ENCODE measurements at regions not wholly inside any gene's neighbourhood (a gene's known extent, or its start where the extent isn't known, plus 50 kb on each side); places are given as distances from the start of the nearest gene placed in this dataset.

- no peaks in the 10 kb centered on the region for H3K4me1 ChIP-seq
- H3K27me3 ChIP-seq: no peaks in the 10 kb centered on the region
- intact Hi-C loops (cut with DNase I; ENCODE audit: low total_unique reads): no loop called here
- TF ChIP-seq POLR2A (IDR thresholded peaks at IDR 0.05): no peak
- TF ChIP-seq POLR2AphosphoS5 (IDR thresholded peaks at IDR 0.05): no peak
- no peak for TF ChIP-seq EP300 (IDR thresholded peaks at IDR 0.05; ENCODE audit: low read depth)
- TF ChIP-seq, protein P1, sequence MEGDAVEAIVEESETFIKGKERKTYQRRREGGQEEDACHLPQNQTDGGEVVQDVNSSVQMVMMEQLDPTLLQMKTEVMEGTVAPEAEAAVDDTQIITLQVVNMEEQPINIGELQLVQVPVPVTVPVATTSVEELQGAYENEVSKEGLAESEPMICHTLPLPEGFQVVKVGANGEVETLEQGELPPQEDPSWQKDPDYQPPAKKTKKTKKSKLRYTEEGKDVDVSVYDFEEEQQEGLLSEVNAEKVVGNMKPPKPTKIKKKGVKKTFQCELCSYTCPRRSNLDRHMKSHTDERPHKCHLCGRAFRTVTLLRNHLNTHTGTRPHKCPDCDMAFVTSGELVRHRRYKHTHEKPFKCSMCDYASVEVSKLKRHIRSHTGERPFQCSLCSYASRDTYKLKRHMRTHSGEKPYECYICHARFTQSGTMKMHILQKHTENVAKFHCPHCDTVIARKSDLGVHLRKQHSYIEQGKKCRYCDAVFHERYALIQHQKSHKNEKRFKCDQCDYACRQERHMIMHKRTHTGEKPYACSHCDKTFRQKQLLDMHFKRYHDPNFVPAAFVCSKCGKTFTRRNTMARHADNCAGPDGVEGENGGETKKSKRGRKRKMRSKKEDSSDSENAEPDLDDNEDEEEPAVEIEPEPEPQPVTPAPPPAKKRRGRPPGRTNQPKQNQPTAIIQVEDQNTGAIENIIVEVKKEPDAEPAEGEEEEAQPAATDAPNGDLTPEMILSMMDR (IDR thresholded peaks at IDR 0.05): no peak
- no peak overlapping the region for H3K27ac ChIP-seq
- WGBS, 2 donors (ENCODE audit: low coverage in 1 of 2): 50 to 54% methylated on average over 2 to 8 of the region's 8 CpGs
- in situ Hi-C loops (cut with MboI; ENCODE audit: low pct_ligation_motif_present in 1 of 4, low pct_unique_long_range_greater_than_20kb in 1 of 4, low sequenced_read_pairs in 3 of 4): no loop called here
- H3K36me3 ChIP-seq: no peaks in the 10 kb centered on the region
- no peak for DNase-seq
- no peaks in the 10 kb centered on the region for H3K9me3 ChIP-seq
- H3K4me3 ChIP-seq: no peak overlapping the region
These were observed 314.1 kb downstream of the TCERG1L start for GRCh38 chr10:130997267-130998045.

- no peaks in the 10 kb centered on the region for H3K27me3 ChIP-seq
- DNase-seq: no peak
- in situ Hi-C loops (cut with MboI; ENCODE audit: low pct_ligation_motif_present in 1 of 4, low pct_unique_long_range_greater_than_20kb in 1 of 4, low sequenced_read_pairs in 3 of 4): no loop called here
- no peaks in the 10 kb centered on the region for H3K4me1 ChIP-seq
- TF ChIP-seq, protein P1 (IDR thresholded peaks at IDR 0.05): no peak
- TF ChIP-seq POLR2A (IDR thresholded peaks at IDR 0.05) (no peak), EP300 (IDR thresholded peaks at IDR 0.05; ENCODE audit: low read depth) (no peak)
- H3K4me3 ChIP-seq: no peak overlapping the region
- WGBS, 2 donors (ENCODE audit: low coverage in 1 of 2): 59% methylated on average over 5 of the region's 5 CpGs; no CpG with 5 or more reads in 1 of the 2 donors
- H3K36me3 ChIP-seq: no peaks in the 10 kb centered on the region
- intact Hi-C loops (cut with DNase I; ENCODE audit: low total_unique reads): no loop called here
- no peaks in the 10 kb centered on the region for H3K9me3 ChIP-seq
- H3K27ac ChIP-seq: no peak overlapping the region
These were observed 313.5 kb downstream of the TCERG1L start for GRCh38 chr10:130998046-130998435.

- H3K4me3 ChIP-seq: no peak overlapping the region
- no peaks in the 10 kb centered on the region for H3K9me3 ChIP-seq
- H3K27me3 ChIP-seq: no peaks in the 10 kb centered on the region
- intact Hi-C loops (cut with DNase I; ENCODE audit: low total_unique reads) (no loop called here), in situ Hi-C loops (cut with MboI; ENCODE audit: low pct_ligation_motif_present in 1 of 4, low pct_unique_long_range_greater_than_20kb in 1 of 4, low sequenced_read_pairs in 3 of 4) (no loop called here)
- DNase-seq: no peak
- no peaks in the 10 kb centered on the region for H3K36me3 ChIP-seq
- no peaks in the 10 kb centered on the region for H3K4me1 ChIP-seq
- WGBS, 2 donors (ENCODE audit: low coverage in 1 of 2): 70 to 90% methylated on average over 5 to 10 of the region's 10 CpGs
- H3K27ac ChIP-seq: no peak overlapping the region
- TF ChIP-seq, protein P1 (IDR thresholded peaks at IDR 0.05): no peak
- no peak for TF ChIP-seq POLR2AphosphoS5 (IDR thresholded peaks at IDR 0.05)
These were observed 312.9 kb downstream of the TCERG1L start for GRCh38 chr10:130998642-130999041.

DNA sequence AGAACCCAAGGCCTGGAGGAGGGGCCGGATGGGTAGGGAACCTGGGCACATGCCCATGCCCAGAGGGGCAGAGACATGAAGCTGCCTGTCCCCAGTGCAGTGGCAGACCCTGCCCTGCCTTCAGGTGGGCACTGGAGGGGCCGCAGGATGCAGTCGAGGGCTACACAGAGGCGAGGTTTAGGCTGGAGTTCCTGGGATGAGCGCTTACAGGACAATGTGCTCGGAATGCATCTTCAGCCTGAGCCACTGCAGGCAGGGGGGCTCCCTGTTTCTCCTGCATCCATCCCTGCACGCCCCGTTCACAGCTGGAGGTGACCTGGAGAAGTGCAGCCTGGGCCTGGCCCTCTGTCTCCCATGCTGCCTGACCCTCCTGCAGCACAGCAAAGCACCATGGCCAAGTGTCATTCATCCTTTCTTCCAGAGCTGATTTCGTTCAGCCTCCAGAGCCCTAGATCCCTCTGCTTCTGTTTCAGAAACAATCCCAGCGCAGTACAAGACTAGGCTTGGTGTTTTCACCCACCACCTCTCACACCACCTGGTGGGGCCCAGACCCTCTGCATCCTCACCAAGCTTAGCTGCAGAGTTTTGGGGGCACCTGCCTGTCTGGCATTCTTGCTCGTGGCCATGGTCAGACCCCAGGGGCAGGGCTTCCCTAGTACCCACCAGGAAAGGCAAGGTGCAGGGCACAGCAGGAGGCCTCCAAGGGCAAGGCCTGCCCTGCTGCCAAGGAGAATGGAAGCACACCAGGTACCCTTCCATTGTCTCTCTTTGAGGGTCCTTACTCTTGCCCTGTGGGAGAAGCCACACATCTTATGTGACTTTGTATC, 311.9 kb downstream of the TCERG1L start:
- H3K27ac ChIP-seq: no peak overlapping the region

More for the DNA sequence above, 311.9 kb downstream of the TCERG1L start:
- no peaks in the 10 kb centered on the region for H3K36me3 ChIP-seq
- no peaks in the 10 kb centered on the region for H3K4me1 ChIP-seq
- no peak overlapping the region for H3K4me3 ChIP-seq
- TF ChIP-seq POLR2AphosphoS5 (IDR thresholded peaks at IDR 0.05): no peak
- TF ChIP-seq, protein P1 (IDR thresholded peaks at IDR 0.05): no peak
- no peak for TF ChIP-seq EP300 (IDR thresholded peaks at IDR 0.05; ENCODE audit: low read depth)
- TF ChIP-seq POLR2A (IDR thresholded peaks at IDR 0.05): no peak
- no peak for DNase-seq
- 76% methylated on average over 11 of the region's 11 CpGs; no CpG with 5 or more reads in 1 of the 2 donors for WGBS, 2 donors (ENCODE audit: low coverage in 1 of 2)
- H3K9me3 ChIP-seq: no peaks in the 10 kb centered on the region
- intact Hi-C loops (cut with DNase I; ENCODE audit: low total_unique reads) (no loop called here), in situ Hi-C loops (cut with MboI; ENCODE audit: low pct_ligation_motif_present in 1 of 4, low pct_unique_long_range_greater_than_20kb in 1 of 4, low sequenced_read_pairs in 3 of 4) (no loop called here)
- no peaks in the 10 kb centered on the region for H3K27me3 ChIP-seq
